GM23338 (cell line): ENCODE measurements at regions not wholly inside any gene's neighbourhood (a gene's known extent, or its start where the extent isn't known, plus 50 kb on each side); places are given as distances from the start of the nearest gene placed in this dataset.
"Not testable (repeated sequence)": the region's sequence is repeated elsewhere in the genome, so short reads cannot be mapped to it uniquely, and the experiment has no call there.

Source experiments
- ATAC-seq: fragments of 200-7000 bp; cut with Tn5 transposase; 3 replicates; pipeline ENCODE4 v1.9.1; 2020
- DNase-seq: peaks from one replicate; pipeline ENCODE4 v3.0.0-alpha.2; 2015; ENCODE audit warnings: low spot score
- H2AFZ ChIP-seq: fragments of 200-600 bp; sonication (generic); 2 replicates; pipeline ENCODE4 v1.8.0; 2016; ENCODE audit warnings: antibody characterized with exemption, mild to moderate bottlenecking, moderate library complexity
- H3F3A ChIP-seq: fragments of 200-600 bp; sonication (generic); replicated peaks from 2 replicates; pipeline ENCODE4 v1.8.0; 2017; ENCODE audit warnings: antibody characterized with exemption, mixed run types, low read depth
- H3K27ac ChIP-seq: fragments of 200-600 bp; sonication (generic); 2 replicates; pipeline ENCODE4 v1.6.1; 2016; ENCODE audit warnings: low read depth
- H3K27me3 ChIP-seq: fragments of 200-600 bp; sonication (generic); 2 replicates; pipeline ENCODE4 v1.8.0; 2016; ENCODE audit warnings: mild to moderate bottlenecking, mixed run types, moderate library complexity; ENCODE audit not compliant: insufficient read depth
- H3K36me3 ChIP-seq: fragments of 200-600 bp; sonication (generic); 2 replicates; pipeline ENCODE4 v1.8.0; 2016; ENCODE audit warnings: mild to moderate bottlenecking; ENCODE audit not compliant: insufficient read depth
- H3K4me1 ChIP-seq: fragments of 200-600 bp; sonication (generic); 2 replicates; pipeline ENCODE4 v1.8.0; 2016; ENCODE audit warnings: mild to moderate bottlenecking, moderate library complexity; ENCODE audit not compliant: insufficient read depth
- H3K4me2 ChIP-seq: fragments of 200-600 bp; sonication (generic); 2 replicates; pipeline ENCODE4 v1.7.1; 2017; ENCODE audit warnings: mixed run types
- H3K4me3 ChIP-seq: fragments of 200-600 bp; sonication (generic); 2 replicates; pipeline ENCODE4 v1.6.1; 2016; ENCODE audit warnings: mixed run types
- H3K79me2 ChIP-seq: fragments of 200-600 bp; sonication (generic); replicated peaks from 2 replicates; pipeline ENCODE4 v1.8.0; 2017; ENCODE audit warnings: mild to moderate bottlenecking; ENCODE audit not compliant: insufficient read depth
- H3K9me2 ChIP-seq: fragments of 200-600 bp; sonication (generic); 2 replicates; pipeline ENCODE4 v1.8.0; 2017; ENCODE audit not compliant: insufficient read depth
- H4K20me1 ChIP-seq: fragments of 200-600 bp; sonication (generic); replicated peaks from 2 replicates; pipeline ENCODE4 v1.8.0; 2017; ENCODE audit warnings: mild to moderate bottlenecking; ENCODE audit not compliant: insufficient read depth
- H3K27ac Mint-ChIP-seq: 2 replicates; pipeline ENCODE4 v1.8.0; 2020; ENCODE audit warnings: inconsistent platforms, mild to moderate bottlenecking, moderate library complexity, mixed read lengths
- H3K27me3 Mint-ChIP-seq: 3 replicates; pipeline ENCODE4 v1.8.0; 2022; ENCODE audit warnings: low read depth, mild to moderate bottlenecking, moderate library complexity, mixed read lengths, inconsistent platforms; ENCODE audit not compliant: insufficient read depth, poor library complexity
- H3K36me3 Mint-ChIP-seq: 3 replicates; pipeline ENCODE4 v1.8.0; 2021; ENCODE audit warnings: low read depth, mild to moderate bottlenecking, inconsistent platforms, moderate library complexity, mixed read lengths
- H3K4me1 Mint-ChIP-seq: 3 replicates; pipeline ENCODE4 v1.8.0; 2020; ENCODE audit warnings: mild to moderate bottlenecking, inconsistent platforms, mixed read lengths
- H3K4me3 Mint-ChIP-seq: 3 replicates; pipeline ENCODE4 v1.8.0; 2021; ENCODE audit warnings: moderate library complexity, mild to moderate bottlenecking, inconsistent platforms, mixed read lengths
- H3K9me3 Mint-ChIP-seq: 3 replicates; pipeline ENCODE4 v1.8.0; 2020; ENCODE audit warnings: moderate library complexity, mild to moderate bottlenecking, inconsistent platforms, mixed read lengths
- EZH2 ChIP-seq: fragments of 200-600 bp; sonication (generic); IDR thresholded peaks from one replicate; pipeline ENCODE4 v1.8.0; 2017; ENCODE audit warnings: antibody characterized with exemption, mild to moderate bottlenecking, low read depth; ENCODE audit not compliant: unreplicated experiment
- EZH2phosphoT487 ChIP-seq: fragments of 200-600 bp; sonication (generic); IDR thresholded peaks from one replicate; pipeline ENCODE4 v1.8.1; 2018; ENCODE audit warnings: antibody characterized with exemption; ENCODE audit not compliant: unreplicated experiment
- STAT1 ChIP-seq: IDR thresholded peaks from one replicate; pipeline ENCODE4 v1.6.1; 2016; ENCODE audit warnings: antibody characterized with exemption; ENCODE audit not compliant: unreplicated experiment
- ZNF114 ChIP-seq: fragments of 250-450 bp; sonication (Bioruptor Pico); IDR thresholded peaks from 2 replicates; pipeline ENCODE4 v1.5.0; 2020; ENCODE audit warnings: mild to moderate bottlenecking, moderate library complexity
- ZNF331 ChIP-seq: fragments of 250-450 bp; sonication (Bioruptor Pico); IDR thresholded peaks from 2 replicates; pipeline ENCODE4 v1.5.0; 2020; ENCODE audit warnings: low read depth, mild to moderate bottlenecking, moderate library complexity
- TF ChIP-seq, protein P1 (sequence below): IDR thresholded peaks from 2 replicates; pipeline ENCODE4 v1.6.1; 2016; ENCODE audit warnings: antibody characterized with exemption
- TF ChIP-seq, protein P2 (sequence below): IDR thresholded peaks from one replicate; pipeline ENCODE4 v1.6.1; 2018; ENCODE audit warnings: antibody characterized with exemption; ENCODE audit not compliant: unreplicated experiment
- TF ChIP-seq, protein P3 (sequence below): fragments of 250-450 bp; sonication (Bioruptor Pico); IDR thresholded peaks from 2 replicates; pipeline ENCODE4 v1.5.0; 2020; ENCODE audit warnings: mild to moderate bottlenecking, moderate library complexity

DNA sequence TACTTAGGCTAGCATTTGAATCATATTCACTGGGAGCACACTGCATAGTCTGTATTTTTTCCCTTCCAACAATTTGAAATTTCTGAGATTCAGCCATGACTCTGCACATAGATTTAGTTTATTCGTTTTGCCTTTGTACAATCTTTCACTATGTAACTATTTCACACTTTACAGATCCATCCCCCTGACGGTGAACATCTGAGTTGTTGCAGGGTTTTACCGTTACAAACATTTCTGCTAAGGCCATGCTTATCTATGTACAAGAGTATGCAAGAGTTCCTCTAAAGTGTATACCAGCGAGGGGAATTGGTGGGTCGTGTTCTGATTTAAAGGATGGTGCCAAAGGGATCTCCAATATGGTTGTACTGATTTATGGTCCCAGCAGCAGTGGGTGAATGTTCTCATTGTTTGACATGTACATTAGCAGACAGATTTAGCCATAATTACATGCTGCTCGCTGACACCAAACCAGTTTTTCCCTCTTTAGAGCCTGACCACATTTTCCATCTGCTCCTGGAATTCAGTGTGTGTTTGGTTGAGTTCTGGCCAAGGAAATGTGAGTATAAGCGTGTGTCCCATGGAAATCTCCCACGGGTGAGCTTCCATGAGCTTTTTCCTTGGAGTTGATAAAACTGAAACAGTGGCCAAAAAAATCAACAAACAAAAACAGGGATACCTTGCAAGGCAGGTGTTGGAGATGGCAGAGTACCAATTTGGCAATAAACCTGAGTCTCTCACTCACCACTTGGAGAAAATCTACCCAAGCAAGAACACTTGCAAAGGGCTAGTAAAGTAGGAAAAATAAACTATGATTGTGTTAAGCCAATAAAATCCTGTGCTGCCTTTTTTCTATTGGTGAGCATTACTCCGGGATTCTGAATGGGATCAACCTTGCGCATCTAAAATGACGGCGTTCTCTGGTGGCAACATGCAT lies 149.7 kb upstream of the MXRA5 start:
- not testable (repeated sequence) for H3K36me3 ChIP-seq, H3F3A ChIP-seq, H3K27me3 ChIP-seq, H3K9me3 Mint-ChIP-seq, H3K4me1 Mint-ChIP-seq, ATAC-seq, H3K36me3 Mint-ChIP-seq, H3K27ac ChIP-seq, H3K4me3 Mint-ChIP-seq, H3K4me1 ChIP-seq, H3K9me2 ChIP-seq, H3K27ac Mint-ChIP-seq, H3K79me2 ChIP-seq, H3K27me3 Mint-ChIP-seq, H4K20me1 ChIP-seq, H3K4me3 ChIP-seq, H3K4me2 ChIP-seq, H2AFZ ChIP-seq, DNase-seq

DNA sequence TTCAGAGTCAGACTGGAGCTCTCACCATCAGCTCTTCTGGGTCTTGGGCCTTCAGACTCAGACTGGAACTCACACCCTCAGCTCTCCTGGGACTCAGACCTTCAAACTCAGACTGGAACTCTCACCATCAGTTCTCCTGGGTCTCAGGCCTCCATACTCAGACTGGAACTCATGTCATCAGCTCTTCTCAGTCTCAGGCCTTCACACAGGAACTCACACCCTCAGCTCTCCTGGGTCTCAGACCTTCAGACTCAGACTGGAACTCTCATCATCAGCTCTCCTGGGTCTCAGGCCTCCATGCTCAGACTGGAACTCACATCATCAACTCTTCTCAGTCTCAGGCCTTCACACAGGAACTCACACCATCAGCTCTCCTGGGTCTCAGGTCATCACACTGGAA lies 147.2 kb upstream of the MXRA5 start:
- Mint-ChIP-seq H3K27ac (no peak overlapping the region), H3K4me1 (no peaks in the 10 kb centered on the region), H3K27me3 (no peaks in the 10 kb centered on the region), H3K9me3 (peaks cover 3% of the 10 kb centered on the region; the same call in 1 of the 3 replicates), H3K4me3 (no peak overlapping the region), H3K36me3 (no peaks in the 10 kb centered on the region)
- ATAC-seq (no peak), DNase-seq (no peak)
- no peaks in the 10 kb centered on the region for H3F3A ChIP-seq
- no peaks in the 10 kb centered on the region for H3K79me2 ChIP-seq
- no peaks in the 10 kb centered on the region for H3K4me1 ChIP-seq
- H4K20me1 ChIP-seq: no peaks in the 10 kb centered on the region
- H3K36me3 ChIP-seq: no peaks in the 10 kb centered on the region
- no peak overlapping the region for H3K27ac ChIP-seq
- no peaks in the 10 kb centered on the region for H3K9me2 ChIP-seq
- H3K27me3 ChIP-seq: no peaks in the 10 kb centered on the region
- no peak overlapping the region for H3K4me3 ChIP-seq
- H2AFZ ChIP-seq: no peak overlapping the region
- no peak overlapping the region for H3K4me2 ChIP-seq
- TF ChIP-seq, protein P1, sequence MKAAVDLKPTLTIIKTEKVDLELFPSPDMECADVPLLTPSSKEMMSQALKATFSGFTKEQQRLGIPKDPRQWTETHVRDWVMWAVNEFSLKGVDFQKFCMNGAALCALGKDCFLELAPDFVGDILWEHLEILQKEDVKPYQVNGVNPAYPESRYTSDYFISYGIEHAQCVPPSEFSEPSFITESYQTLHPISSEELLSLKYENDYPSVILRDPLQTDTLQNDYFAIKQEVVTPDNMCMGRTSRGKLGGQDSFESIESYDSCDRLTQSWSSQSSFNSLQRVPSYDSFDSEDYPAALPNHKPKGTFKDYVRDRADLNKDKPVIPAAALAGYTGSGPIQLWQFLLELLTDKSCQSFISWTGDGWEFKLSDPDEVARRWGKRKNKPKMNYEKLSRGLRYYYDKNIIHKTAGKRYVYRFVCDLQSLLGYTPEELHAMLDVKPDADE: no peak
- TF ChIP-seq ZNF331 (CRISPR knock-in tag): no peak
- no peak for TF ChIP-seq STAT1
- TF ChIP-seq, protein P2, sequence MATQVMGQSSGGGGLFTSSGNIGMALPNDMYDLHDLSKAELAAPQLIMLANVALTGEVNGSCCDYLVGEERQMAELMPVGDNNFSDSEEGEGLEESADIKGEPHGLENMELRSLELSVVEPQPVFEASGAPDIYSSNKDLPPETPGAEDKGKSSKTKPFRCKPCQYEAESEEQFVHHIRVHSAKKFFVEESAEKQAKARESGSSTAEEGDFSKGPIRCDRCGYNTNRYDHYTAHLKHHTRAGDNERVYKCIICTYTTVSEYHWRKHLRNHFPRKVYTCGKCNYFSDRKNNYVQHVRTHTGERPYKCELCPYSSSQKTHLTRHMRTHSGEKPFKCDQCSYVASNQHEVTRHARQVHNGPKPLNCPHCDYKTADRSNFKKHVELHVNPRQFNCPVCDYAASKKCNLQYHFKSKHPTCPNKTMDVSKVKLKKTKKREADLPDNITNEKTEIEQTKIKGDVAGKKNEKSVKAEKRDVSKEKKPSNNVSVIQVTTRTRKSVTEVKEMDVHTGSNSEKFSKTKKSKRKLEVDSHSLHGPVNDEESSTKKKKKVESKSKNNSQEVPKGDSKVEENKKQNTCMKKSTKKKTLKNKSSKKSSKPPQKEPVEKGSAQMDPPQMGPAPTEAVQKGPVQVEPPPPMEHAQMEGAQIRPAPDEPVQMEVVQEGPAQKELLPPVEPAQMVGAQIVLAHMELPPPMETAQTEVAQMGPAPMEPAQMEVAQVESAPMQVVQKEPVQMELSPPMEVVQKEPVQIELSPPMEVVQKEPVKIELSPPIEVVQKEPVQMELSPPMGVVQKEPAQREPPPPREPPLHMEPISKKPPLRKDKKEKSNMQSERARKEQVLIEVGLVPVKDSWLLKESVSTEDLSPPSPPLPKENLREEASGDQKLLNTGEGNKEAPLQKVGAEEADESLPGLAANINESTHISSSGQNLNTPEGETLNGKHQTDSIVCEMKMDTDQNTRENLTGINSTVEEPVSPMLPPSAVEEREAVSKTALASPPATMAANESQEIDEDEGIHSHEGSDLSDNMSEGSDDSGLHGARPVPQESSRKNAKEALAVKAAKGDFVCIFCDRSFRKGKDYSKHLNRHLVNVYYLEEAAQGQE: no peak
- TF ChIP-seq, protein P3, sequence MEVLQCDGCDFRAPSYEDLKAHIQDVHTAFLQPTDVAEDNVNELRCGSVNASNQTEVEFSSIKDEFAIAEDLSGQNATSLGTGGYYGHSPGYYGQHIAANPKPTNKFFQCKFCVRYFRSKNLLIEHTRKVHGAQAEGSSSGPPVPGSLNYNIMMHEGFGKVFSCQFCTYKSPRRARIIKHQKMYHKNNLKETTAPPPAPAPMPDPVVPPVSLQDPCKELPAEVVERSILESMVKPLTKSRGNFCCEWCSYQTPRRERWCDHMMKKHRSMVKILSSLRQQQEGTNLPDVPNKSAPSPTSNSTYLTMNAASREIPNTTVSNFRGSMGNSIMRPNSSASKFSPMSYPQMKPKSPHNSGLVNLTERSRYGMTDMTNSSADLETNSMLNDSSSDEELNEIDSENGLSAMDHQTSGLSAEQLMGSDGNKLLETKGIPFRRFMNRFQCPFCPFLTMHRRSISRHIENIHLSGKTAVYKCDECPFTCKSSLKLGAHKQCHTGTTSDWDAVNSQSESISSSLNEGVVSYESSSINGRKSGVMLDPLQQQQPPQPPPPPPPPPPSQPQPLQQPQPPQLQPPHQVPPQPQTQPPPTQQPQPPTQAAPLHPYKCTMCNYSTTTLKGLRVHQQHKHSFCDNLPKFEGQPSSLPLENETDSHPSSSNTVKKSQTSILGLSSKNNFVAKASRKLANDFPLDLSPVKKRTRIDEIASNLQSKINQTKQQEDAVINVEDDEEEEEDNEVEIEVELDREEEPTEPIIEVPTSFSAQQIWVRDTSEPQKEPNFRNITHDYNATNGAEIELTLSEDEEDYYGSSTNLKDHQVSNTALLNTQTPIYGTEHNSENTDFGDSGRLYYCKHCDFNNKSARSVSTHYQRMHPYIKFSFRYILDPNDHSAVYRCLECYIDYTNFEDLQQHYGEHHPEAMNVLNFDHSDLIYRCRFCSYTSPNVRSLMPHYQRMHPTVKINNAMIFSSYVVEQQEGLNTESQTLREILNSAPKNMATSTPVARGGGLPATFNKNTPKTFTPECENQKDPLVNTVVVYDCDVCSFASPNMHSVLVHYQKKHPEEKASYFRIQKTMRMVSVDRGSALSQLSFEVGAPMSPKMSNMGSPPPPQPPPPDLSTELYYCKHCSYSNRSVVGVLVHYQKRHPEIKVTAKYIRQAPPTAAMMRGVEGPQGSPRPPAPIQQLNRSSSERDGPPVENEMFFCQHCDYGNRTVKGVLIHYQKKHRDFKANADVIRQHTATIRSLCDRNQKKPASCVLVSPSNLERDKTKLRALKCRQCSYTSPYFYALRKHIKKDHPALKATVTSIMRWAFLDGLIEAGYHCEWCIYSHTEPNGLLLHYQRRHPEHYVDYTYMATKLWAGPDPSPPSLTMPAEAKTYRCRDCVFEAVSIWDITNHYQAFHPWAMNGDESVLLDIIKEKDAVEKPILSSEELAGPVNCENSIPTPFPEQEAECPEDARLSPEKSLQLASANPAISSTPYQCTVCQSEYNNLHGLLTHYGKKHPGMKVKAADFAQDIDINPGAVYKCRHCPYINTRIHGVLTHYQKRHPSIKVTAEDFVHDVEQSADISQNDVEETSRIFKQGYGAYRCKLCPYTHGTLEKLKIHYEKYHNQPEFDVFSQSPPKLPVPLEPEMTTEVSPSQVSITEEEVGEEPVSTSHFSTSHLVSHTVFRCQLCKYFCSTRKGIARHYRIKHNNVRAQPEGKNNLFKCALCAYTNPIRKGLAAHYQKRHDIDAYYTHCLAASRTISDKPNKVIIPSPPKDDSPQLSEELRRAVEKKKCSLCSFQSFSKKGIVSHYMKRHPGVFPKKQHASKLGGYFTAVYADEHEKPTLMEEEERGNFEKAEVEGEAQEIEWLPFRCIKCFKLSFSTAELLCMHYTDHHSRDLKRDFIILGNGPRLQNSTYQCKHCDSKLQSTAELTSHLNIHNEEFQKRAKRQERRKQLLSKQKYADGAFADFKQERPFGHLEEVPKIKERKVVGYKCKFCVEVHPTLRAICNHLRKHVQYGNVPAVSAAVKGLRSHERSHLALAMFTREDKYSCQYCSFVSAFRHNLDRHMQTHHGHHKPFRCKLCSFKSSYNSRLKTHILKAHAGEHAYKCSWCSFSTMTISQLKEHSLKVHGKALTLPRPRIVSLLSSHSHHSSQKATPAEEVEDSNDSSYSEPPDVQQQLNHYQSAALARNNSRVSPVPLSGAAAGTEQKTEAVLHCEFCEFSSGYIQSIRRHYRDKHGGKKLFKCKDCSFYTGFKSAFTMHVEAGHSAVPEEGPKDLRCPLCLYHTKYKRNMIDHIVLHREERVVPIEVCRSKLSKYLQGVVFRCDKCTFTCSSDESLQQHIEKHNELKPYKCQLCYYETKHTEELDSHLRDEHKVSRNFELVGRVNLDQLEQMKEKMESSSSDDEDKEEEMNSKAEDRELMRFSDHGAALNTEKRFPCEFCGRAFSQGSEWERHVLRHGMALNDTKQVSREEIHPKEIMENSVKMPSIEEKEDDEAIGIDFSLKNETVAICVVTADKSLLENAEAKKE: no peak
- no peak for TF ChIP-seq EZH2
- TF ChIP-seq ZNF114 (CRISPR knock-in tag): no peak
- no peak for TF ChIP-seq EZH2phosphoT487
